ENCODE measurements at regions not wholly inside any gene's neighbourhood (a gene's known extent, or its start where the extent isn't known, plus 50 kb on each side); places are given as distances from the start of the nearest gene placed in this dataset.

- ChIA-PET POLR2A (no interaction called here), CTCF (interaction anchor here (1.3 kb wide), 1 partner anchor 170 kb away, joined by 3 read pairs; no protein-coding TSS in a partner anchor)
- DNase-seq (ENCODE audit: extremely low spot score): no peak
- no peak for TF ChIP-seq CTCF (IDR thresholded peaks at IDR 0.05; ENCODE audit: control extremely low read depth, extremely low read depth, low read depth, missing control alignments)
Measured at GRCh38 chr2:16438613-16439321, 226.9 kb downstream of the CYRIA start.

GRCh38 chr2:16437189-16437588, 228.4 kb downstream of the CYRIA start:
- CTCF ChIA-PET: interaction anchor here (0.9 kb wide), 1 partner anchor 17 kb away, joined by 3 read pairs; no protein-coding TSS in a partner anchor
- POLR2A ChIA-PET: no interaction called here
- DNase-seq (ENCODE audit: extremely low spot score): no peak

GRCh38 chr2:16434393-16434792, 231.2 kb downstream of the CYRIA start:
- POLR2A ChIA-PET: no interaction called here
- DNase-seq (ENCODE audit: extremely low spot score): no peak
- TF ChIP-seq CTCF (IDR thresholded peaks at IDR 0.05; ENCODE audit: control extremely low read depth, extremely low read depth, low read depth, missing control alignments): no peak
- CTCF ChIA-PET: interaction anchor here (0.7 to 1.0 kb wide), 2 partner anchors 9 to 28 kb away, joined by 3 read pairs; no protein-coding TSS in a partner anchor

More at GRCh38 chr2:16437189-16437588, 228.4 kb downstream of the CYRIA start:
- TF ChIP-seq CTCF (IDR thresholded peaks at IDR 0.05; ENCODE audit: control extremely low read depth, extremely low read depth, low read depth, missing control alignments): no peak

- ChIA-PET POLR2A (no interaction called here), CTCF (interaction anchor here (0.6 kb wide), 1 partner anchor 10 kb away, joined by 3 read pairs; no protein-coding TSS in a partner anchor)
- no peak for TF ChIP-seq CTCF (IDR thresholded peaks at IDR 0.05; ENCODE audit: control extremely low read depth, extremely low read depth, low read depth, missing control alignments)
- no peak for DNase-seq (ENCODE audit: extremely low spot score)
Measured at GRCh38 chr2:16430846-16431245, 234.8 kb downstream of the CYRIA start.

GRCh38 chr2:16429431-16430145, 236.0 kb downstream of the CYRIA start:
- no peak for TF ChIP-seq CTCF (IDR thresholded peaks at IDR 0.05; ENCODE audit: control extremely low read depth, extremely low read depth, low read depth, missing control alignments)
- ChIA-PET CTCF (interaction anchor here (1.1 kb wide), 1 partner anchor 32 kb away, joined by 4 read pairs; no protein-coding TSS in a partner anchor), POLR2A (no interaction called here)
- no peak for DNase-seq (ENCODE audit: extremely low spot score)

- DNase-seq (ENCODE audit: extremely low spot score): no peak
- TF ChIP-seq CTCF (IDR thresholded peaks at IDR 0.05; ENCODE audit: control extremely low read depth, extremely low read depth, low read depth, missing control alignments): no peak
- POLR2A ChIA-PET: no interaction called here
- CTCF ChIA-PET: no interaction called here
Measured at GRCh38 chr2:16429002-16429401, 236.6 kb downstream of the CYRIA start.

Measured in GM10248 (cell line).